NCI-H1436 treated with DMSO at 0.1 percent for 48 hours (cell line): ENCODE measurements at regions not wholly inside any gene's neighbourhood (a gene's known extent, or its start where the extent isn't known, plus 50 kb on each side); places are given as distances from the start of the nearest gene placed in this dataset.
"Not testable (repeated sequence)": the region's sequence is repeated elsewhere in the genome, so short reads cannot be mapped to it uniquely, and the experiment has no call there.

Source experiments
- DNase-seq: peaks from one replicate; lab custom pipeline; 2025; lab: John Stamatoyannopoulos, UW

GRCh38 chr2:140178234-140178633, 1398.0 kb upstream of the NXPH2 start:
- no peak for DNase-seq

GRCh38 chr2:140177086-140177485, 1396.9 kb upstream of the NXPH2 start:
- no peak for DNase-seq

GRCh38 chr2:140173790-140174189, 1393.6 kb upstream of the NXPH2 start:
- no peak for DNase-seq

GRCh38 chr2:140164449-140164848, 1384.3 kb upstream of the NXPH2 start:
- no peak for DNase-seq

GRCh38 chr2:140158259-140158658, 1378.1 kb upstream of the NXPH2 start:
- DNase-seq, result no peak

GRCh38 chr2:140157816-140158215, 1377.6 kb upstream of the NXPH2 start:
- DNase-seq, result no peak

GRCh38 chr2:140154706-140155105, 1374.5 kb upstream of the NXPH2 start:
- DNase-seq, result no peak

GRCh38 chr2:140154271-140154670, 1374.1 kb upstream of the NXPH2 start:
- no peak for DNase-seq

- DNase-seq, result no peak
These were observed 1364.4 kb upstream of the NXPH2 start for GRCh38 chr2:140144611-140145010.

GRCh38 chr2:140138736-140139135, 1358.5 kb upstream of the NXPH2 start:
- DNase-seq, result no peak

GRCh38 chr2:140136861-140137260, 1356.7 kb upstream of the NXPH2 start:
- DNase-seq, result no peak

- no peak for DNase-seq
These were observed 1356.2 kb upstream of the NXPH2 start for GRCh38 chr2:140136366-140136765.

- DNase-seq, result no peak
These were observed 1348.7 kb upstream of the NXPH2 start for GRCh38 chr2:140128909-140129308.

- DNase-seq, result no peak
These were observed 1341.8 kb upstream of the NXPH2 start for GRCh38 chr2:140122001-140122400.

GRCh38 chr2:140117386-140117785, 1337.2 kb upstream of the NXPH2 start:
- no peak for DNase-seq

- DNase-seq, result no peak
These were observed 1328.7 kb upstream of the NXPH2 start for GRCh38 chr2:140108706-140109475.

GRCh38 chr2:140091926-140092325, 1311.7 kb upstream of the NXPH2 start:
- DNase-seq, result no peak

- DNase-seq, result no peak
These were observed 1306.8 kb upstream of the NXPH2 start for GRCh38 chr2:140086964-140087363.

- no peak for DNase-seq
These were observed 1305.5 kb upstream of the NXPH2 start for GRCh38 chr2:140085674-140086073.

- no peak for DNase-seq
These were observed 1298.8 kb upstream of the NXPH2 start for GRCh38 chr2:140079038-140079437.

GRCh38 chr2:140076164-140076563, 1296.0 kb upstream of the NXPH2 start:
- no peak for DNase-seq

- not testable (repeated sequence) for DNase-seq
These were observed 1293.6 kb upstream of the NXPH2 start for GRCh38 chr2:140073763-140074162.

- no peak for DNase-seq
These were observed 1287.5 kb upstream of the NXPH2 start for GRCh38 chr2:140067661-140068060.

GRCh38 chr2:140064243-140064642, 1284.1 kb upstream of the NXPH2 start:
- no peak for DNase-seq
